Astrocyte (in vitro differentiated cells and primary cell): ENCODE measurements at regions not wholly inside any gene's neighbourhood (a gene's known extent, or its start where the extent isn't known, plus 50 kb on each side); places are given as distances from the start of the nearest gene placed in this dataset.

Experiments used
- DNase-seq: peaks from one replicate; pipeline ENCODE4 v3.0.0-alpha.2; 2010; ENCODE audit warnings: low read depth
- FAIRE-seq: peaks from 2 replicates; lab custom pipeline; 2011; peaks lifted over from hg19 to GRCh38; lab: Jason Lieb, UNC
- H2AFZ ChIP-seq: 2 replicates; pipeline ENCODE4 v1.6.0; 2012; ENCODE audit warnings: low read depth, low read length, inconsistent platforms
- H3K27ac ChIP-seq: 2 replicates; pipeline ENCODE4 v1.5.1; 2011; ENCODE audit warnings: low read depth, low read length, inconsistent platforms
- H3K27me3 ChIP-seq: 2 replicates; pipeline ENCODE4 v1.6.0; 2011; ENCODE audit warnings: low read length, inconsistent platforms; ENCODE audit not compliant: insufficient read depth
- H3K36me3 ChIP-seq: 2 replicates; pipeline ENCODE4 v1.5.1; 2011; ENCODE audit warnings: low read length, inconsistent platforms; ENCODE audit not compliant: insufficient read depth
- H3K4me1 ChIP-seq: 2 replicates; pipeline ENCODE4 v1.5.1; 2011; ENCODE audit warnings: low read length, inconsistent platforms; ENCODE audit not compliant: insufficient read depth
- H3K4me2 ChIP-seq: 2 replicates; pipeline ENCODE4 v1.6.0; 2012; ENCODE audit warnings: low read length, inconsistent platforms
- H3K4me3 ChIP-seq: 2 replicates; pipeline ENCODE4 v1.5.1; 2011; ENCODE audit warnings: low read depth, mild to moderate bottlenecking, low read length, inconsistent platforms; ENCODE audit not compliant: insufficient read depth
- H3K79me2 ChIP-seq: 2 replicates; pipeline ENCODE4 v1.6.0; 2012; ENCODE audit warnings: mild to moderate bottlenecking, low read length, inconsistent platforms; ENCODE audit not compliant: insufficient read depth
- H3K9ac ChIP-seq: 2 replicates; pipeline ENCODE4 v1.6.0; 2012; ENCODE audit warnings: mild to moderate bottlenecking, low read length, inconsistent platforms
- H3K9me3 ChIP-seq: 2 replicates; pipeline ENCODE4 v1.5.1; 2012; ENCODE audit warnings: low read depth, mild to moderate bottlenecking, low read length, inconsistent platforms; ENCODE audit not compliant: insufficient read depth
- H4K20me1 ChIP-seq: 2 replicates; pipeline ENCODE4 v1.6.0; 2012; ENCODE audit warnings: low read length, inconsistent platforms; ENCODE audit not compliant: insufficient read depth
- H3K27ac Mint-ChIP-seq: one replicate; pipeline ENCODE4 v1.8.0; 2021; ENCODE audit warnings: mild to moderate bottlenecking, mixed read lengths; ENCODE audit not compliant: unreplicated experiment
- H3K27me3 Mint-ChIP-seq: one replicate; pipeline ENCODE4 v1.8.0; 2021; ENCODE audit warnings: low read depth, mixed read lengths; ENCODE audit not compliant: unreplicated experiment
- H3K36me3 Mint-ChIP-seq: one replicate; pipeline ENCODE4 v1.8.0; 2021; ENCODE audit warnings: low read depth, mixed read lengths; ENCODE audit not compliant: unreplicated experiment
- H3K4me1 Mint-ChIP-seq: one replicate; pipeline ENCODE4 v1.8.0; 2021; ENCODE audit warnings: low read depth, mixed read lengths; ENCODE audit not compliant: unreplicated experiment
- H3K4me3 Mint-ChIP-seq: one replicate; pipeline ENCODE4 v1.8.0; 2021; ENCODE audit warnings: mild to moderate bottlenecking, moderate library complexity, mixed read lengths; ENCODE audit not compliant: unreplicated experiment
- H3K9me3 Mint-ChIP-seq: one replicate; pipeline ENCODE4 v1.8.0; 2021; ENCODE audit warnings: mild to moderate bottlenecking, mixed read lengths; ENCODE audit not compliant: unreplicated experiment
- CTCF ChIP-seq: IDR thresholded peaks from 2 replicates; pipeline ENCODE4 v1.5.1; 2011; ENCODE audit warnings: low read depth, mild to moderate bottlenecking, inconsistent platforms, low read length, moderate library complexity; ENCODE audit not compliant: insufficient read depth
- EZH2 ChIP-seq: IDR thresholded peaks from 2 replicates; pipeline ENCODE4 v1.6.1; 2012; ENCODE audit warnings: mild to moderate bottlenecking, low read length, inconsistent platforms; ENCODE audit not compliant: insufficient read depth

GRCh38 chr10:118508863-118509262 is 86.6 kb downstream of the PRLHR start:
- FAIRE-seq (no peak), DNase-seq (no peak)
- Mint-ChIP-seq H3K27ac (no peak overlapping the region), H3K4me3 (no peak overlapping the region), H3K9me3 (no peaks in the 10 kb centered on the region), H3K4me1 (peaks cover 6% of the 10 kb centered on the region), H3K27me3 (no peaks in the 10 kb centered on the region), H3K36me3 (no peaks in the 10 kb centered on the region)
- no peak overlapping the region for H2AFZ ChIP-seq
- no peaks in the 10 kb centered on the region for H3K9me3 ChIP-seq
- no peaks in the 10 kb centered on the region for H3K79me2 ChIP-seq
- TF ChIP-seq CTCF (no peak), EZH2 (no peak)
- H3K27ac ChIP-seq, result no peak overlapping the region
- H3K4me2 ChIP-seq, result no peak overlapping the region
- H3K36me3 ChIP-seq, result no peaks in the 10 kb centered on the region
- no peak overlapping the region for H3K9ac ChIP-seq
- no peaks in the 10 kb centered on the region for H4K20me1 ChIP-seq
- H3K4me1 ChIP-seq, result no peaks in the 10 kb centered on the region
- H3K4me3 ChIP-seq, result no peak overlapping the region
- H3K27me3 ChIP-seq, result no peaks in the 10 kb centered on the region

DNA sequence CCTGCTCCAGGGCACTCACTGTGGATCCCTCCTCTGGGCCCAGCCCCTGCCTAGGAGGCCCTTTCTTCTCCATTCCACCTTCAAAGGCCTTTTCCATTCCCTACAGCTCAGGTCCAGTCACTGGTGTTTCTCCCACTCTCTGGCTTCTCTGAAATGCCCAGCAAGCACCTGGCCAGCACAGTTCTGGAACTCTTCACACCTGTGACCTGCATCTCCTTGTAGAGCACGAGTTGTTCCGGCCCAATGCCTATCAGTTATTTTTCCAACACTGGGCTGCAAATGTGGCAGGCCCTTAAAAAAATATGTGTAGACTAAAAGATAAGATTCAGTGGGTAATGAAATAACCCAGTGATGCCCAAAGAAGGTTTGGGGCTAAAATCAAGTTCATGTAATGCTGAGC is 87.1 kb downstream of the PRLHR start:
- no peaks in the 10 kb centered on the region for H3K36me3 Mint-ChIP-seq
- Histone ChIP-seq H4K20me1 (no peaks in the 10 kb centered on the region), H2AFZ (no peak overlapping the region), H3K4me3 (no peak overlapping the region), H3K36me3 (no peaks in the 10 kb centered on the region), H3K27ac (no peak overlapping the region), H3K27me3 (no peaks in the 10 kb centered on the region), H3K4me1 (no peaks in the 10 kb centered on the region), H3K9me3 (no peaks in the 10 kb centered on the region), H3K9ac (no peak overlapping the region), H3K79me2 (no peaks in the 10 kb centered on the region), H3K4me2 (no peak overlapping the region)
- no peaks in the 10 kb centered on the region for H3K9me3 Mint-ChIP-seq
- H3K4me3 Mint-ChIP-seq, result no peak overlapping the region
- TF ChIP-seq EZH2, result no peak
- TF ChIP-seq CTCF, result no peak
- FAIRE-seq (no peak), DNase-seq (no peak)
- peaks cover 6% of the 10 kb centered on the region for H3K4me1 Mint-ChIP-seq
- no peaks in the 10 kb centered on the region for H3K27me3 Mint-ChIP-seq
- no peak overlapping the region for H3K27ac Mint-ChIP-seq

GRCh38 chr10:118506671-118507590 is 88.5 kb downstream of the PRLHR start:
- no peak overlapping the region for H3K4me2 ChIP-seq
- no peaks in the 10 kb centered on the region for H3K9me3 ChIP-seq
- Mint-ChIP-seq H3K36me3 (no peaks in the 10 kb centered on the region), H3K9me3 (no peaks in the 10 kb centered on the region), H3K27me3 (no peaks in the 10 kb centered on the region), H3K27ac (no peak overlapping the region), H3K4me3 (no peak overlapping the region), H3K4me1 (peaks cover 10% of the 10 kb centered on the region)
- FAIRE-seq (no peak), DNase-seq (no peak)
- no peak overlapping the region for H3K4me3 ChIP-seq
- H3K4me1 ChIP-seq, result no peaks in the 10 kb centered on the region
- no peaks in the 10 kb centered on the region for H3K36me3 ChIP-seq
- no peaks in the 10 kb centered on the region for H4K20me1 ChIP-seq
- H3K79me2 ChIP-seq, result no peaks in the 10 kb centered on the region
- H2AFZ ChIP-seq, result no peak overlapping the region
- no peaks in the 10 kb centered on the region for H3K27me3 ChIP-seq
- TF ChIP-seq CTCF (no peak), EZH2 (no peak)
- H3K9ac ChIP-seq, result no peak overlapping the region
- no peak overlapping the region for H3K27ac ChIP-seq
